Omental fat pad (tissue), 3 donors: ENCODE measurements at regions not wholly inside any gene's neighbourhood (a gene's known extent, or its start where the extent isn't known, plus 50 kb on each side); places are given as distances from the start of the nearest gene placed in this dataset.
"Not testable (repeated sequence)": the region's sequence is repeated elsewhere in the genome, so short reads cannot be mapped to it uniquely, and the experiment has no call there.

Source experiments
- ATAC-seq: fragments of 150-250 bp; one replicate; pipeline ENCODE4 v1.9.1; 2016; ENCODE audit warnings: mild to moderate bottlenecking, moderate library complexity; ENCODE audit not compliant: low FRiP score
- DNase-seq: peaks from one replicate; pipeline ENCODE4 v3.0.0-alpha.2; 2019; ENCODE audit warnings: low spot score
- TF ChIP-seq, protein P1 (sequence below), 3 donors: fragments of 450-650 bp; IDR thresholded peaks; one replicate each; pipeline ENCODE4 v1.5.1; 2016 to 2017; ENCODE audit warnings: antibody characterized with exemption in 3 of 3, mild to moderate bottlenecking in 3 of 3, moderate library complexity in 2 of 3

DNA sequence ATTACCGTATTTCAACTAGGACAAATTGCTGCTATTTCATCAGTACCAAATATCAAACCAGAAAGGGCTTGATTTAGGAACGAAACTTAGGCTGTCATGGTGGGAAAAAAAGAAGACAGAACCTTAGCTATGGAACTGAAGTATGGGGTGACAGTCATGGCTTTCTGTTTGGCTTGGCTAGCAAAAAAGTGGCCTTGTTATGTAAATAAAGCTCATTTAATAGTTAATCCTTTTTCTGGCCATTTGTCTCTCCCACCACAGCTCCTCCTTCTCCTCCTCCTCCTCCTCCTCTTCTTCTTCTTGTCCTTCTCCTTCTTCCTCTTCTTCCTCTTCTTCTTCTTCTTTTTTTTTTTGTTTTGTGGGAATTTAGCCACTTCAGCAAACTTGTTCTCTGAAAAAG, 434.7 kb upstream of the NDST4 start:
- no peak for DNase-seq
- ATAC-seq, result no peak
- TF ChIP-seq, protein P1, sequence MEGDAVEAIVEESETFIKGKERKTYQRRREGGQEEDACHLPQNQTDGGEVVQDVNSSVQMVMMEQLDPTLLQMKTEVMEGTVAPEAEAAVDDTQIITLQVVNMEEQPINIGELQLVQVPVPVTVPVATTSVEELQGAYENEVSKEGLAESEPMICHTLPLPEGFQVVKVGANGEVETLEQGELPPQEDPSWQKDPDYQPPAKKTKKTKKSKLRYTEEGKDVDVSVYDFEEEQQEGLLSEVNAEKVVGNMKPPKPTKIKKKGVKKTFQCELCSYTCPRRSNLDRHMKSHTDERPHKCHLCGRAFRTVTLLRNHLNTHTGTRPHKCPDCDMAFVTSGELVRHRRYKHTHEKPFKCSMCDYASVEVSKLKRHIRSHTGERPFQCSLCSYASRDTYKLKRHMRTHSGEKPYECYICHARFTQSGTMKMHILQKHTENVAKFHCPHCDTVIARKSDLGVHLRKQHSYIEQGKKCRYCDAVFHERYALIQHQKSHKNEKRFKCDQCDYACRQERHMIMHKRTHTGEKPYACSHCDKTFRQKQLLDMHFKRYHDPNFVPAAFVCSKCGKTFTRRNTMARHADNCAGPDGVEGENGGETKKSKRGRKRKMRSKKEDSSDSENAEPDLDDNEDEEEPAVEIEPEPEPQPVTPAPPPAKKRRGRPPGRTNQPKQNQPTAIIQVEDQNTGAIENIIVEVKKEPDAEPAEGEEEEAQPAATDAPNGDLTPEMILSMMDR (IDR thresholded peaks at IDR 0.05), result no peak

DNA sequence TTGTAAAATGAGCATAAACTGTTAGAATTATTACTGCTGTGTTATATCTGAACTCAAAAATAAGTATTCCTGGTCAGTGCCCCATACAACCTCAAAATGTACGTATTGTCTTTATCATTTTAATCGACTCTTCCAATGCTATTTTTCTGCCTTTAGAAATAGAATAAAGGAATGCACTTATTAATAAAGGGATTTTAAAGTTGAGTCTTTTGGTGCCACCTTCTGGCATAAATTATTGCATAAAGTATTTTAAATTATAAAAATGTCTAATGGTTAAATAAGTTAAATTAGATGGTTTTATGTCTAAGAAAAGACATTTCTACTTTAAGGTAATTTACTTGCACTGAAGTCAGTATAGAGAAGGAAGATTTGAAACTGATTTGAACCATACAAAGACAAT, 424.0 kb upstream of the NDST4 start:
- ATAC-seq (no peak), DNase-seq (no peak)
- TF ChIP-seq, protein P1 (IDR thresholded peaks at IDR 0.05), result no peak

DNA sequence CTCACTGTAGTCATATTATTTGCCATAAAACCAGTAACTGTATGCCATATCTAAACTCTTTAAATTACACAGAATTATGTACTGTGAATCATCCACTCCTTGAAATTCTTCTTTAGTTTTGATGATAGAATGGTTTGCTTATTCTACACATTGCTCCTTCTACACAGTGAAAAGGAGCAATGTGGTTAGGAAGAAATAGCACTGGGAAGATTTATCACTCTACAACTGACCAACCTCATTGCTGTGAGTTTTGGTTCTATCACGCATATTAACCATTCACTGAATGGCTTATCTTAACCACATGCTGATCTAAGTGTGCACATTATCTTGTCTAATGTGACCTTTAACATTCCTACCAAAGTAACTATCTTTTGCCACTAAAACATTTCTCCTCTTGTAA, 415.7 kb upstream of the NDST4 start:
- ATAC-seq (no peak), DNase-seq (no peak)
- TF ChIP-seq, protein P1 (IDR thresholded peaks at IDR 0.05), result no peak

DNA sequence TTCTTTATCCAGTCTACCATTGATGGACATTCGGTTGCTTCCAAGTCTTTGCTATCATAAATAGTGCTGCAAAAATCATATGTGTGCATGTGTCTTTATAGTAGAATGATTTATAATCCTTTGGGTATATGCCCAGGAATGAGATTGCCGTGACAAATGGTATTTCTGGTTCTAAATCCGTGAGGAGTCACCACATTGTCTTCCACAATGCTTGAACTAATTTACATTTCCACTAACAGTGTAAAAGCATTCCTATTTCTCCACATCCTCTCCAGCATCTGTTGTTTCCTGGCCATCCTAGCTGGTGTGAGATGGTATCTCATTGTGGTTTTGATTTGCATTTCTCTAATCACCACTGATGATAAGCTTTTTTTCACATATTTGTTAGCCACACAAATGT, 406.1 kb upstream of the NDST4 start:
- not testable (repeated sequence) for ATAC-seq, DNase-seq

DNA sequence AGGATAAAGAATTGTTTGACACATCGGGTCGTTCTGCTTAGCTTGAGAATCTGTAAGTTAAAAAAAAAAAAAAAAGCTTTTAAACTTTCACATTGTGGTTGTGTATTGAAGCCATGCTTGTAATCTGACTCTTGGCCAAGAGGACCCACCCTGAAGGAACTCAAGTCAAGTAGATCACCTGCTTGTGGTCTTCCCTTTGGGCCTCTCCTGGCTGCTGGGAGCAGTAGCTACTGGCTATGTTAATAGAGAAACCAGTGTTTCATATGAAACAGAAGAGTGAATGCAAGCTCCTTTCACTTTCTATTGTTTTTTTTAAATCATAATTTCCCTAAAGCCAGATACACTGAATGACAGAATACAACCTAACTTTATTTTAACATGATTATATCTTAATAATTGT, 402.4 kb upstream of the NDST4 start:
- ATAC-seq (no peak), DNase-seq (no peak)
- TF ChIP-seq, protein P1 (IDR thresholded peaks at IDR 0.05), result no peak

DNA sequence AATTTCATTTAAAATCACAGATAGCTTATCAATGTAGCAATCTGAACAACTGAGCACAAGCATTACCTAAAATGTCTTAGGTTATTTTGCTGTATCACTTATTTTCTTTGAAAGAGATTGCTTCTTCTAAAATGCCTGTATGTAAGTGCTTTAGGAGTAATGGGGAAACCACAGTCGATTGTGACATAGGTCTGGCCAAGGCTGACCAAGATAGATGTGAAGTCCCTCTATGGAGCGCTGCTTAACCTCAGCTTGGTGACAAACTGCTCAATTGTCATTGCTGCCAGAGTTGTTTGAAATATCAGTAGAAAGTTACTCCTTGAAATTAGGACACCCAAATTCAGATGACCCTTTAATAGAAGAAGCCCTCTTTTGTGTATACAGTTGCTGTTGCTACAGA, 401.9 kb upstream of the NDST4 start:
- no peak for DNase-seq
- no peak for ATAC-seq
- TF ChIP-seq, protein P1 (IDR thresholded peaks at IDR 0.05), result no peak

DNA sequence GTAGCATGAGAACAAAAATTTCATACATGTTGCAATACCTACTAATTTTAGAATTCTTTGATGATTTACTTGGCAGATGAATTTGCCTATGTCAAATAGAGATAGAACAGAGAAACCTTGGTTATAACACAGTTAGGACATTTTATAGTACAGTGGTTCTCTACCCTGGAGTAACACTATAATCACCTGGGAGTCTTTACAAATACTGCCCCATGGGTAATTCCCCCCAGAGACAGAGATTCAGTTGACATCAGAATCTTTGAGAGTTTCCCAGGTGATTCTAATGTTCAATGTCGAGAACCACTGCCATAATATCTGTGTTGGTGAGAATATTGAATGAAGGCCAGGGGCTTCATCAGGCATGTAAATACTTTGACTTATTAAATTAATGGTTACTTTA, 401.3 kb upstream of the NDST4 start:
- ATAC-seq (no peak), DNase-seq (no peak)
- TF ChIP-seq, protein P1 (IDR thresholded peaks at IDR 0.05), result no peak

DNA sequence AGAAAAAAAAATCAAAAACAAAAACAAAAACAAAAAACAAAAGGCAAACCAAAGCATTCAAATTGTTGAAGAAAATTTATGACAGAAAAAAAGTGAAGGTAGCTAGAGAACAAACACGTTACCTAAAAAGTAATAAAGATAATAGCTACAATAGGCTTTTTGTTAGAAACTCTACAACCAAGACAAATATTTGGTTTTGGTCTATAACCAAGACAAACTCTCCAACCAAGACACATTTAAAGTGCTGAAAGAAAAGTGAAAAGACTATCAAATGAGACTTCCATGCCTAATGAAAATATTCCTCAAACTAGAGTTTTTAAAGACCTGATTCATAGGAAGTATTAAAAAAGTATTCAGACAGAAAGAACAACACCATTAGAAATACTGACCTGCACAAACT, 391.9 kb upstream of the NDST4 start:
- no peak for ATAC-seq

More for the DNA sequence above, 391.9 kb upstream of the NDST4 start:
- DNase-seq, result no peak
- TF ChIP-seq, protein P1 (IDR thresholded peaks at IDR 0.05), result no peak
